ENCODE measurements at regions not wholly inside any gene's neighbourhood (a gene's known extent, or its start where the extent isn't known, plus 50 kb on each side); places are given as distances from the start of the nearest gene placed in this dataset.

GRCh38 chr2:7962161-7962560 is 719.7 kb upstream of the ID2 start:
- no peaks in the 10 kb centered on the region for H3K27me3 ChIP-seq
- H3K9me3 ChIP-seq = no peaks in the 10 kb centered on the region
- H3K4me3 ChIP-seq = no peak overlapping the region
- H3K4me1 ChIP-seq = no peaks in the 10 kb centered on the region
- no peaks in the 10 kb centered on the region for H3K36me3 ChIP-seq
- DNase-seq (ENCODE audit: low spot score) = no peak
- H3K27ac ChIP-seq = no peak overlapping the region
- TF ChIP-seq CTCF (IDR thresholded peaks at IDR 0.05) = no peak

- Histone ChIP-seq H3K4me1 (no peaks in the 10 kb centered on the region), H3K4me3 (no peak overlapping the region), H3K9me3 (no peaks in the 10 kb centered on the region), H3K27ac (no peak overlapping the region), H3K27me3 (no peaks in the 10 kb centered on the region), H3K36me3 (no peaks in the 10 kb centered on the region)
- DNase-seq (ENCODE audit: low spot score) = no peak
- TF ChIP-seq CTCF (IDR thresholded peaks at IDR 0.05) = no peak
Observed at GRCh38 chr2:7963787-7964186, 718.1 kb upstream of the ID2 start.

GRCh38 chr2:7966032-7966431 is 715.8 kb upstream of the ID2 start:
- H3K27ac ChIP-seq = no peak overlapping the region
- TF ChIP-seq CTCF (IDR thresholded peaks at IDR 0.05) = no peak

GRCh38 chr2:7967707-7968405 is 714.0 kb upstream of the ID2 start:
- TF ChIP-seq CTCF (IDR thresholded peaks at IDR 0.05) = no peak
- Histone ChIP-seq H3K9me3 (no peaks in the 10 kb centered on the region), H3K36me3 (no peaks in the 10 kb centered on the region), H3K4me3 (no peak overlapping the region), H3K27ac (no peak overlapping the region), H3K4me1 (no peaks in the 10 kb centered on the region), H3K27me3 (no peaks in the 10 kb centered on the region)
- no peak for DNase-seq (ENCODE audit: low spot score)

More at GRCh38 chr2:7966032-7966431, 715.8 kb upstream of the ID2 start:
- Histone ChIP-seq H3K36me3 (no peaks in the 10 kb centered on the region), H3K4me1 (no peaks in the 10 kb centered on the region), H3K27me3 (no peaks in the 10 kb centered on the region), H3K9me3 (no peaks in the 10 kb centered on the region), H3K4me3 (no peak overlapping the region)
- no peak for DNase-seq (ENCODE audit: low spot score)

GRCh38 chr2:7969756-7970515 is 711.9 kb upstream of the ID2 start:
- TF ChIP-seq CTCF (IDR thresholded peaks at IDR 0.05) = no peak

More at GRCh38 chr2:7969756-7970515, 711.9 kb upstream of the ID2 start:
- no peak overlapping the region for H3K4me3 ChIP-seq
- DNase-seq (ENCODE audit: low spot score) = no peak
- no peak overlapping the region for H3K27ac ChIP-seq
- no peaks in the 10 kb centered on the region for H3K36me3 ChIP-seq
- no peaks in the 10 kb centered on the region for H3K9me3 ChIP-seq
- H3K27me3 ChIP-seq = no peaks in the 10 kb centered on the region
- H3K4me1 ChIP-seq = no peaks in the 10 kb centered on the region

Measured in right atrium auricular region (tissue), 2 donors.